ENCODE measurements at regions not wholly inside any gene's neighbourhood (a gene's known extent, or its start where the extent isn't known, plus 50 kb on each side); places are given as distances from the start of the nearest gene placed in this dataset.
"Not testable (repeated sequence)": the region's sequence is repeated elsewhere in the genome, so short reads cannot be mapped to it uniquely, and the experiment has no call there.

DNA sequence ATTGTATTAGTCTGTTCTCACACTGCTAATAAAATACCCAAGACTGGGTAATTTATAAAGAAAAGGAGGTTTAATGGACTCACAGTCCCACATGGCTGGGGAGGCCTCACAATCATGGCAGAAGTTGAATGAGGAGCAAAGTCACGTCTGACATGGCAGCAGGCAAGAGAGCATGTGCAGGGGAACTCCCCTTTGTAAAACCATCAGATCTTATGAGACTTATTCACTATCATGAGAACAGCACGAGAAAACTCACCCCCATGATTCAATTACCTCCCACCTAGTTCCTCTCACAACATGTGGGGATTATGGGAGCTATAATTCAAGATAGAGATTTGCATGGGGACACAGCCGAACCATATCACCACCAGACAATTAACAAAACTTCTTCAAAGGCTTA is 84.4 kb upstream of the ANKRD1 start:
- CTCF ChIA-PET = interaction anchor here (0.7 to 5.9 kb wide), 30 partner anchors 11 to 913 kb away, joined by 3 to 111 read pairs (median 4); no protein-coding TSS in a partner anchor
- H3K27me3 Mint-ChIP-seq; H3K4me3 Mint-ChIP-seq; ATAC-seq; H3K27ac Mint-ChIP-seq; H3K9me3 Mint-ChIP-seq (ENCODE audit: low read depth); POLR2A ChIA-PET; H3K36me3 Mint-ChIP-seq (ENCODE audit: low read depth): not testable (repeated sequence)
- H3K4me1 Mint-ChIP-seq = peaks cover 32% of the 10 kb centered on the region
- intact Hi-C loops (cut with DNase I, micrococcal nuclease) = loop anchor here (5.0 to 10.0 kb wide), 6 partner anchors 77 to 630 kb away; partner anchors contain the start of gene PPP1R3C (in 1 of the 2)
- DNase-seq = peak; percentile 44

DNA sequence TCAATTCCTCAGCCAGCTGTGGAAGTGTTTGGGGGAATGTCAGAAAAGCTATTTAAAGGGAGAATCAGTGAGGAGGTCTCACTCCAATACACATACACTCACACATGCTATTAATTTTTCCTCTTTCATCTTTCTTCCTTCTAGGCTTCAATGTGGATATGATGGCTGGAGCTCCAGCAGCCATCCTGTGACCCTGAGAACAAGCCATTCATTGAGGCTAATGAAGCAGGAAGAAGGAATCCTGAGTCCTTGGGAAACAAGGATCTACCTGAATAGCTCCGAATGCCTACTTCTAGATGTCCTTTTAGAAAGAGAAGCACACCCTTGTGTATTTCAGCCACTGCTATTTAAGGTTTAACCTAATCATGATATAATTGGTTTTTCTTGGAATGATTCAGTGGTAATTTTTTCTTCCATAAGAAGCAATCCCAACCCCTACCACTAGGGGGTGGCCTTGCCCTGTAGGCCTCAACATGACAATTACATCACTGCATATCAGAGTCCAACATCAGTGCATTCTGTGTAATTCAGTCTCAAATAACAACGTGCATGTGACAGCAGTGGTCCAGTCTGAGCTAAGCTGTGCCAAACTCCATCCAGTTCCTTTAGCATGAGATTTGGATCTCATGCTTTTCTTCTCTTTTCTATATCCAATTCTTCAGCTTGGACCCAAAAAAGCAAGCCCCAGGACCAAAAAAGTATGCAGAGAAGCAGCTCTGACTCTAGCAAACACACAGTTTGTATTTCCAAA is 85.3 kb upstream of the ANKRD1 start:
- peaks cover 3% of the 10 kb centered on the region for H3K27me3 Mint-ChIP-seq
- H3K27ac Mint-ChIP-seq = no peak overlapping the region
- no peaks in the 10 kb centered on the region for H3K36me3 Mint-ChIP-seq (ENCODE audit: low read depth)
- ChIA-PET CTCF (interaction anchor here (0.5 to 5.9 kb wide), 48 partner anchors 10 to 912 kb away, joined by 3 to 111 read pairs (median 4); no protein-coding TSS in a partner anchor), POLR2A (no interaction called here)
- no peak overlapping the region for H3K4me3 Mint-ChIP-seq
- DNase-seq (peak; percentile 76), ATAC-seq (peak; percentile 80)
- no peaks in the 10 kb centered on the region for H3K9me3 Mint-ChIP-seq (ENCODE audit: low read depth)
- H3K4me1 Mint-ChIP-seq = peaks cover 32% of the 10 kb centered on the region
- intact Hi-C loops (cut with DNase I, micrococcal nuclease) = loop anchor here (1.0 to 10.0 kb wide), 12 partner anchors 76 to 629 kb away; partner anchors contain the start of gene PPP1R3C (in 1 of the 2)

DNA sequence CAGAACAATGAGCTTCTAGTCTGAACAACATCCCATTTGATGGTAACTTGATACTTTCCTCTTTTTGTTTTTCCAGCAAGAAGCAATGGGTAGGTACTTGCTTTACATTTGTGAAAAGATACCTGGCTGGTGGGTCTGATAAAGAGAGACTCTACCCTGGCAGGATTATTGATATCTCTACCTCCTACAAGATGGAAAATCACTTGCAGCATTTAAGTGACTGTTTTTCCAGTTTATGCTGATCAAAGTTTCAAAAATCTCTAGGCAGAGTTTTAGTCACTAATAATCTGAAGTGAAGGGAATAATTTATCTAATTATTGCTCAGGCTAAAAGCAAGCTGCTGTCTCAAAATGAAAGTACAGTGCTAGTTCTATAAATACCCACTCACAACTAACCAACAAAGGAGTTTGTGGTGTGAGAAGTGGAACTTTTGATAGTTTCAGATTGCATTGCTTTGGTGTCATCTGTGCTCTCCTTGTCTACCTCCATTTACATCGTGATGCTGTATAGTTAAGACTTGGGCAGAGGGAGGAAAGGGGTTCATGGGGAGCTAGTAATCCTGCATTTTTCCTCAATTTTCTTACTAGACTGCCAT is 86.0 kb upstream of the ANKRD1 start:
- Mint-ChIP-seq H3K36me3 (ENCODE audit: low read depth) (no peaks in the 10 kb centered on the region), H3K27ac (no peak overlapping the region), H3K4me1 (peaks cover 32% of the 10 kb centered on the region), H3K9me3 (ENCODE audit: low read depth) (no peaks in the 10 kb centered on the region), H3K27me3 (peaks cover 5% of the 10 kb centered on the region), H3K4me3 (no peak overlapping the region)
- POLR2A ChIA-PET = no interaction called here
- DNase-seq = no peak
- intact Hi-C loops (cut with DNase I, micrococcal nuclease) = loop anchor here (1.0 to 10.0 kb wide), 12 partner anchors 75 to 628 kb away; partner anchors contain the start of gene PPP1R3C (in 1 of the 2)
- peak; percentile 73 for ATAC-seq
- CTCF ChIA-PET = interaction anchor here (0.6 to 5.9 kb wide), 30 partner anchors 11 to 379 kb away, joined by 3 to 111 read pairs (median 4); no protein-coding TSS in a partner anchor

DNA sequence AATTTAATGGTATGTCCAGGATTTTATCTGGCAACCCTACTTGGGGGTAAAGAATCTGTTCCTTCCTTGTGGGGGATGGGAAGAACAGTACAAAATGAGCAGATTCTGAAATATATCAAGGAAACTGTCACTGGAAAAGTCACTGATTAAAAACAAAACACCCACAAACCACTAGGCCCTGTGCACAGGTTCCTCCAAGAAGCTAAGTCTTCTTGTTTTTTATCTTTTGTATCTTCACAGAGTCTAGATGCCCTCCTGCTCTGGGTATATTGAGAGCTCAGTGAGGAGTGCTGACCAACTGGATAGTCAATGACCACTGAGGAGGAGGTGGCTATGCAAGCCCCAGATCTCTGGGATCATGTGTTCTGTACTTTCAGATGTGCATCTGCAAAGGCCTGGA is 86.8 kb upstream of the ANKRD1 start:
- peaks cover 38% of the 10 kb centered on the region for H3K4me1 Mint-ChIP-seq
- ATAC-seq = no peak
- ChIA-PET POLR2A (no interaction called here), CTCF (interaction anchor here (0.7 to 5.9 kb wide), 9 partner anchors 11 to 291 kb away, joined by 3 to 111 read pairs (median 6); no protein-coding TSS in a partner anchor)
- peaks cover 5% of the 10 kb centered on the region for H3K27me3 Mint-ChIP-seq
- H3K27ac Mint-ChIP-seq = no peak overlapping the region
- intact Hi-C loops (cut with DNase I, micrococcal nuclease) = loop anchor here (2.0 to 10.0 kb wide), 8 partner anchors 75 to 627 kb away; partner anchors contain the start of gene PPP1R3C (in 1 of the 2)
- H3K9me3 Mint-ChIP-seq (ENCODE audit: low read depth) = no peaks in the 10 kb centered on the region
- H3K36me3 Mint-ChIP-seq (ENCODE audit: low read depth) = no peaks in the 10 kb centered on the region
- DNase-seq = no peak
- no peak overlapping the region for H3K4me3 Mint-ChIP-seq

DNA sequence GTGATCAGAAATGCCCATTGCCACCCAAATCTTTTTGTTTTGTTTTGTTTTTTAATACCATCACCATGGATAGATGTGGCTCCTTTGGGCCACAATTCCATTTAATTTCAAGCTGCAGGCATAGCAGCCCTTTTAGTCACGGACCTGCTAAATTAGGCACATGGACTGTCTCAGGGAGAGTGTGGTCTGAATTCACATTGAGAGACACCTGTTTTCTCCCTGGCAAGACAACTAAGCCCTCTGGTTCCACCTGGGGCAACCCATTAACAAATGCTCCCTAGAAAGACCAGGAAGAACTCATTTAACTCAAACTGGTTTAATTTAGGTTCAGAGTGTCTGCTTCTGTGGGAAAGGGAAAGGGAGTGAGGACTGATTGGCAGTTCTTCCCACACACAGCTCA is 88.2 kb upstream of the ANKRD1 start:
- ATAC-seq (no peak), DNase-seq (no peak)
- no peak overlapping the region for H3K27ac Mint-ChIP-seq
- peaks cover 8% of the 10 kb centered on the region for H3K27me3 Mint-ChIP-seq
- H3K4me3 Mint-ChIP-seq = no peak overlapping the region
- peaks cover 38% of the 10 kb centered on the region for H3K4me1 Mint-ChIP-seq
- ChIA-PET POLR2A (no interaction called here), CTCF (interaction anchor here (3.7 kb wide), 1 partner anchor 242 kb away, joined by 26 read pairs; no protein-coding TSS in a partner anchor)
- no peaks in the 10 kb centered on the region for H3K36me3 Mint-ChIP-seq (ENCODE audit: low read depth)
- H3K9me3 Mint-ChIP-seq (ENCODE audit: low read depth) = no peaks in the 10 kb centered on the region
- intact Hi-C loops (cut with DNase I, micrococcal nuclease) = loop anchor here (5.0 to 10.0 kb wide), 6 partner anchors 73 to 626 kb away; partner anchors contain the start of gene PPP1R3C (in 1 of the 2)

DNA sequence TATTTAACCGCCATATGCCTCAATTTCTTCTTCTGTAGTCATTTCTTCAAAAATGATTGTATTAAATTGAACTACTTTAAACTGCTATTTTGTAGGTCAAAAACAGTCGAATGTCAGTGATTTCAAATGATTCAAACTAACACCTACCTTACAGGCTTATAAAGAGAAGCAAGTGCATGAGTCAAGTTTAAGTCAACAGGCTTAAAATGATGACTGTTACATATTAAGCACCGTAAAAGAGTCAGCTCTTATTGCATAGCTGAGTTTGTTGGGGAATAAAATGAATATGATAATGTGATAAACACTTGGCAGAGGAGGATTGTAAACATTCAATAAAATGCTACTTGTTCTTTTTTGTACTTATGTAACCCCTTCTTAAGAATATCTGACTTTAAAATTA is 90.1 kb upstream of the ANKRD1 start:
- ATAC-seq (no peak), DNase-seq (no peak)
- H3K27me3 Mint-ChIP-seq = peaks cover 8% of the 10 kb centered on the region
- ChIA-PET POLR2A (no interaction called here), CTCF (interaction anchor here (0.6 to 3.7 kb wide), 4 partner anchors 10 to 247 kb away, joined by 3 to 26 read pairs (median 3); no protein-coding TSS in a partner anchor)
- H3K4me1 Mint-ChIP-seq = peaks cover 29% of the 10 kb centered on the region
- no peaks in the 10 kb centered on the region for H3K9me3 Mint-ChIP-seq (ENCODE audit: low read depth)
- H3K36me3 Mint-ChIP-seq (ENCODE audit: low read depth) = no peaks in the 10 kb centered on the region
- H3K4me3 Mint-ChIP-seq = no peak overlapping the region
- intact Hi-C loops (cut with DNase I, micrococcal nuclease) = no loop called here
- no peak overlapping the region for H3K27ac Mint-ChIP-seq

DNA sequence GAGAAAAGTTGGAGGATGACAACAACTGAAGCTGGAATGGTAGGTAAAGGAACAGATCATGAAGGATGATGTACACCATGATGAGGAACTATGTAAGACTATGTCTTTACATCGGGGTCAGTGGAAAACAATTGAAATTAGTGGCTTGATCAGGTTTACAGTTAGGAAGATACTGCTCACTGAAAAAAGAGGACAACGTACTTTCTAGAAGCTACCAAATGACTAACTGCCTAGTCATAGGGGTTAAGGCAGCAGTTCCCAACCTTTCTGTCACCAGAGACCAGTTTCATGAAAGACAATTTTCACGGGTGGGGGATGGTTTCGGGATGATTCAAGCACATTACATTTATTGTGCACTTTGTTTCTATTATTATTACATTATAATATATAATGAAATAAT is 91.6 kb upstream of the ANKRD1 start:
- POLR2A ChIA-PET = no interaction called here
- ATAC-seq = peak; percentile 45
- CTCF ChIA-PET = interaction anchor here (0.6 to 1.5 kb wide), 2 partner anchors 101 to 272 kb away, joined by 3 to 6 read pairs; no protein-coding TSS in a partner anchor

DNA sequence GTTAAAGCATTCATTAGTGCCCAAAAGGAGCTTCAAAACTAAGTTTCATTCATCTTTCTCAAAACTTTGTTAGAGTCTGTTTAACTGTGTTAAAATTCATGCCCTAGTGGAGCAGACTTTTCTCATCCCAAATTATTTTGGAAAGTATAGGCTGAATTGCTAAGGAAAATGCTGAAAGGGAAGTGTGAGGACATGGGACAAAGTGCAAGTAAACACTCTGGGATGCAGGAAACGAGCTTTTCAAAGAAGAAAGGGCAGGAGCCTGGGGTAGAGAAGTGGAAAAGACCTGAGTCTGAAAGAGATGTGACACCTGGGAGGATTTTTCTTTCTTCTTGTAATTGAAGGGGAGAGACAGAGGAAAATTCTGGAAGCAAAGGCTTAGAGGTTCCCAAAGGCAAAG is 93.1 kb upstream of the ANKRD1 start:
- no peak for ATAC-seq
- H3K4me3 Mint-ChIP-seq = no peak overlapping the region
- peaks cover 8% of the 10 kb centered on the region for H3K27me3 Mint-ChIP-seq
- H3K4me1 Mint-ChIP-seq = peaks cover 8% of the 10 kb centered on the region
- no peaks in the 10 kb centered on the region for H3K36me3 Mint-ChIP-seq (ENCODE audit: low read depth)
- no peak overlapping the region for H3K27ac Mint-ChIP-seq
- DNase-seq = no peak
- no peaks in the 10 kb centered on the region for H3K9me3 Mint-ChIP-seq (ENCODE audit: low read depth)
- intact Hi-C loops (cut with DNase I, micrococcal nuclease) = no loop called here
- CTCF ChIA-PET = no interaction called here
- POLR2A ChIA-PET = no interaction called here

More for the DNA sequence above, 91.6 kb upstream of the ANKRD1 start:
- no peaks in the 10 kb centered on the region for H3K36me3 Mint-ChIP-seq (ENCODE audit: low read depth)
- peaks cover 8% of the 10 kb centered on the region for H3K27me3 Mint-ChIP-seq
- H3K27ac Mint-ChIP-seq = no peak overlapping the region
- H3K9me3 Mint-ChIP-seq (ENCODE audit: low read depth) = no peaks in the 10 kb centered on the region
- no peak overlapping the region for H3K4me3 Mint-ChIP-seq
- DNase-seq = no peak
- peaks cover 15% of the 10 kb centered on the region for H3K4me1 Mint-ChIP-seq
- intact Hi-C loops (cut with DNase I, micrococcal nuclease) = no loop called here

DNA sequence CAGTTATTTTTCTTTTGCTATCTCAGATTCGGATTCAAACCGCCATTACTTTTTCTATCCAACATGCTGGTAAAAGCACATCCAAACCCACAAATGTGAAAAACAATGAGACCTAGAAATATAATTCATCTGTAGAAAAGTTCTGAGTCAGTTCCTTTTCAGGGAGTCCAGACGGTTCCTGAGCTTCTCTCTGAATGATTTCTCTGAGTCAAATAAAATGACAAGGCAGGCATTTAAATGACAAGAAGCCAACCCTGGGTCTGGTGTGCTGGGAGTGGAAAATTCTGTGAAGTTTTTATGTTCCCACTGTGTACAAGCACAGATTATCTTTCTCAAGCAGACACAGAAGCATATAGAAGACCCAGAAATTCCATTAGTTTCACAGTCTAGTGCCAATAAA is 96.3 kb upstream of the ANKRD1 start:
- ChIA-PET POLR2A (no interaction called here), CTCF (interaction anchor here (0.6 to 3.7 kb wide), 4 partner anchors 11 to 233 kb away, joined by 3 to 29 read pairs (median 3); no protein-coding TSS in a partner anchor)
- intact Hi-C loops (cut with DNase I, micrococcal nuclease) = no loop called here
- ATAC-seq (peak; percentile 44), DNase-seq (no peak)
- H3K4me3 Mint-ChIP-seq = no peak overlapping the region
- H3K27me3 Mint-ChIP-seq = peaks cover 4% of the 10 kb centered on the region
- no peaks in the 10 kb centered on the region for H3K36me3 Mint-ChIP-seq (ENCODE audit: low read depth)
- peaks cover 5% of the 10 kb centered on the region for H3K4me1 Mint-ChIP-seq
- H3K9me3 Mint-ChIP-seq (ENCODE audit: low read depth) = no peaks in the 10 kb centered on the region
- H3K27ac Mint-ChIP-seq = no peak overlapping the region

DNA sequence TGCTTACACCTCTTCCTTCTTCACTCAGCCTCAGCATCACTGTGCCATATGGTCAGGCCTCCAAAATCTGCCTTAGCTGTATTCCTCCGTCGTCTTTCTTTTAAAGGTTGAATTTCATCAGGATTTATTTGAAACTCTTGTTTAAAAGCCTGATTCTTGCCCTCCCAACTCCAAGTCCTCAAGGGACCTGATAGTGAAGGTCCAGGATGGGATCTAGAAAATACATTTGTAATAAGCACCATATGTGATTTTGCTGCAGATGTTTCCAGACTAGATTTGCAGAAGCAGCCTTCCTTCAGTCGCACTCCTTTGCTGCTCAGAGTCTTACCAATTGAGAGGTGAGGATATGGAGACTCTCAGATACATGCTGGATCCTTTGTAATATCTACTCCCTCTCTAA is 101.0 kb upstream of the ANKRD1 start:
- intact Hi-C loops (cut with DNase I, micrococcal nuclease) = no loop called here
- no peak for ATAC-seq
- ChIA-PET POLR2A (no interaction called here), CTCF (interaction anchor here (0.7 kb wide), 1 partner anchor 142 kb away, joined by 3 read pairs; no protein-coding TSS in a partner anchor)
- Mint-ChIP-seq H3K4me3 (no peak overlapping the region), H3K4me1 (peaks cover 2% of the 10 kb centered on the region), H3K27me3 (peaks cover 2% of the 10 kb centered on the region), H3K27ac (no peak overlapping the region), H3K36me3 (ENCODE audit: low read depth) (no peaks in the 10 kb centered on the region), H3K9me3 (ENCODE audit: low read depth) (no peaks in the 10 kb centered on the region)
- no peak for DNase-seq

DNA sequence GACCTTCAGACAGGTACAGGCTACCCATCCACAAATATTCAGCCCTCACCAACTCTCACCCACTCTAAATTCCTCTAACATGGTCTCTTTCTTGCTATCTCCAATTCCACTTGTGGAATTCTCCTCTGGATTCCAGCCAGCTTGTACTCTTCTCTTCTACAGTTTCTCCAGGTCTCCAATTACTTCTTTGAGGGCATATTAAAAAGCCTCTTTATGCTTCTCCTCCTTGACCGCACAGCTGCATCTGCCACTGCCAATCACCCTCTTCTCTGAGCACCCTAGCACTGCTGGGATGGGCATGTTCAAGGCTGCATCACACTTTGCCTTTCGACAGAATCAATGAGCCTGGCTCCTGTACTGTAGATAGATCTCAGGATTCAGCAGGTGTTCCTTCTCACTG is 101.5 kb upstream of the ANKRD1 start:
- peaks cover 2% of the 10 kb centered on the region for H3K27me3 Mint-ChIP-seq
- no peaks in the 10 kb centered on the region for H3K36me3 Mint-ChIP-seq (ENCODE audit: low read depth)
- no peak for DNase-seq
- H3K4me3 Mint-ChIP-seq = no peak overlapping the region
- intact Hi-C loops (cut with DNase I, micrococcal nuclease) = no loop called here
- ChIA-PET CTCF (no interaction called here), POLR2A (no interaction called here)
- H3K27ac Mint-ChIP-seq = no peak overlapping the region
- no peaks in the 10 kb centered on the region for H3K4me1 Mint-ChIP-seq
- H3K9me3 Mint-ChIP-seq (ENCODE audit: low read depth) = no peaks in the 10 kb centered on the region
- no peak for ATAC-seq

Measured in activated CD4-positive, alpha-beta T cell treated with anti-CD3 and anti-CD28 coated beads for 36 hours (primary cell).